Liver (tissue), 8 donors: ENCODE measurements at regions not wholly inside any gene's neighbourhood (a gene's known extent, or its start where the extent isn't known, plus 50 kb on each side); places are given as distances from the start of the nearest gene placed in this dataset.

Experiments used
- DNase-seq: peaks from one replicate; pipeline ENCODE4 v3.0.0-alpha.2; 2017; ENCODE audit warnings: low spot score
- H3K27ac ChIP-seq, 2 donors: one replicate each; pipeline ENCODE4 v1.7.0; 2013; ENCODE audit warnings: inconsistent platforms in 2 of 2, low read length in 2 of 2, control low read depth in 1 of 2, low read depth in 1 of 2, mild to moderate bottlenecking in 1 of 2
- H3K27me3 ChIP-seq, 4 donors: one replicate each; pipeline versions ENCODE4 v1.6.1 to v1.7.0; 2013; ENCODE audit warnings: low read length in 3 of 4, inconsistent platforms in 1 of 4, mild to moderate bottlenecking in 1 of 4, moderate library complexity in 1 of 4; ENCODE audit not compliant: control insufficient read depth in 4 of 4, insufficient read depth in 4 of 4
- H3K36me3 ChIP-seq, 4 donors: one replicate each; pipeline versions ENCODE4 v1.6.1 to v1.7.0; 2013; ENCODE audit warnings: low read length in 3 of 4, mild to moderate bottlenecking in 3 of 4, low read depth in 1 of 4, moderate library complexity in 1 of 4; ENCODE audit not compliant: control insufficient read depth in 4 of 4, insufficient read depth in 3 of 4
- H3K4me1 ChIP-seq, 4 donors: one replicate each; pipeline versions ENCODE4 v1.6.1 to v1.7.0; 2013; ENCODE audit warnings: low read length in 3 of 4, mild to moderate bottlenecking in 3 of 4, moderate library complexity in 1 of 4; ENCODE audit not compliant: control insufficient read depth in 4 of 4, insufficient read depth in 4 of 4
- H3K4me3 ChIP-seq, 3 donors: one replicate each; pipeline versions ENCODE4 v1.6.1 to v1.7.0; 2013; ENCODE audit warnings: low read length in 3 of 3, control low read depth in 1 of 3, low read depth in 1 of 3, mild to moderate bottlenecking in 1 of 3
- H3K9ac ChIP-seq, 2 donors: one replicate each; pipeline ENCODE4 v1.7.0; 2013; ENCODE audit warnings: low read length in 2 of 2, mild to moderate bottlenecking in 2 of 2, moderate library complexity in 2 of 2, control low read depth in 1 of 2, low read depth in 1 of 2
- H3K9me3 ChIP-seq, 4 donors: one replicate each; pipeline versions ENCODE4 v1.6.1 to v1.7.0; 2013; ENCODE audit warnings: low read length in 3 of 4; ENCODE audit not compliant: control insufficient read depth in 4 of 4
- ATF3 ChIP-seq: IDR thresholded peaks from 2 replicates; pipeline ENCODE4 v1.6.1; 2016; ENCODE audit warnings: antibody characterized with exemption
- FOXA1 ChIP-seq: IDR thresholded peaks from 2 replicates; pipeline ENCODE4 v1.6.1; 2016; ENCODE audit warnings: antibody characterized with exemption
- FOXA2 ChIP-seq: IDR thresholded peaks from 2 replicates; pipeline ENCODE4 v1.6.1; 2016; ENCODE audit warnings: antibody characterized with exemption
- GABPA ChIP-seq, 2 donors: IDR thresholded peaks in 1 of 2; conservative IDR thresholded peaks in 1 of 2; 2 replicates each; pipeline ENCODE4 v1.6.1; 2016; ENCODE audit warnings: antibody characterized with exemption in 2 of 2, mild to moderate bottlenecking in 1 of 2, moderate library complexity in 1 of 2
- HNF4A ChIP-seq, 2 donors: conservative IDR thresholded peaks; 2 replicates each; pipeline ENCODE4 v1.6.1; 2016; ENCODE audit warnings: antibody characterized with exemption in 2 of 2, mild to moderate bottlenecking in 2 of 2
- HNF4G ChIP-seq: IDR thresholded peaks from 2 replicates; pipeline ENCODE4 v1.6.1; 2016; ENCODE audit warnings: antibody characterized with exemption
- JUND ChIP-seq, 2 donors: IDR thresholded peaks; 2 replicates each; pipeline ENCODE4 v1.6.1; 2016; ENCODE audit warnings: antibody characterized with exemption in 2 of 2
- NR2F2 ChIP-seq: IDR thresholded peaks from 2 replicates; pipeline ENCODE4 v1.6.1; 2016; ENCODE audit warnings: antibody characterized with exemption
- RAD21 ChIP-seq, 2 donors: IDR thresholded peaks; 2 replicates each; pipeline ENCODE4 v1.6.1; 2016; ENCODE audit warnings: antibody characterized with exemption in 2 of 2, mild to moderate bottlenecking in 2 of 2
- REST ChIP-seq: IDR thresholded peaks from 2 replicates; pipeline ENCODE4 v1.6.1; 2016; ENCODE audit warnings: antibody characterized with exemption, mild to moderate bottlenecking
- RXRA ChIP-seq, 2 donors: IDR thresholded peaks; 2 replicates each; pipeline ENCODE4 v1.6.1; 2017 to 2018; ENCODE audit warnings: antibody characterized with exemption in 2 of 2, mild to moderate bottlenecking in 1 of 2
- SP1 ChIP-seq: IDR thresholded peaks from 2 replicates; pipeline ENCODE4 v1.6.1; 2018; ENCODE audit warnings: antibody characterized with exemption, mild to moderate bottlenecking
- TAF1 ChIP-seq: conservative IDR thresholded peaks from 2 replicates; pipeline ENCODE4 v1.6.1; 2016; ENCODE audit warnings: antibody characterized with exemption, mild to moderate bottlenecking
- YY1 ChIP-seq: IDR thresholded peaks from 2 replicates; pipeline ENCODE4 v1.6.1; 2016; ENCODE audit warnings: antibody characterized with exemption, mild to moderate bottlenecking
- ZBTB33 ChIP-seq: IDR thresholded peaks from 2 replicates; pipeline ENCODE4 v1.6.1; 2016; ENCODE audit warnings: antibody characterized with exemption
- WGBS: extraction: QIAGEN DNeasy Blood & Tissue Kit; methylation state at CpG from one replicate; pipeline ENCODE4 v1.1.7; 2013; 5-methylcytosine and 5-hydroxymethylcytosine counted together
- TF ChIP-seq, protein P1 (sequence below): fragments of 150-350 bp; IDR thresholded peaks from 2 replicates; pipeline ENCODE4 v1.5.1; 2017; ENCODE audit warnings: improper control_type of control experiment, low read depth, low read length; ENCODE audit not compliant: missing input control
- TF ChIP-seq, protein P2 (sequence below): IDR thresholded peaks from 2 replicates; pipeline ENCODE4 v1.6.1; 2016; ENCODE audit warnings: antibody characterized with exemption
- donor health status: healthy.
- donor health status: healthy.
- donor health status: healthy.
- donor health status: healthy.
- donor health status: healthy.

DNA sequence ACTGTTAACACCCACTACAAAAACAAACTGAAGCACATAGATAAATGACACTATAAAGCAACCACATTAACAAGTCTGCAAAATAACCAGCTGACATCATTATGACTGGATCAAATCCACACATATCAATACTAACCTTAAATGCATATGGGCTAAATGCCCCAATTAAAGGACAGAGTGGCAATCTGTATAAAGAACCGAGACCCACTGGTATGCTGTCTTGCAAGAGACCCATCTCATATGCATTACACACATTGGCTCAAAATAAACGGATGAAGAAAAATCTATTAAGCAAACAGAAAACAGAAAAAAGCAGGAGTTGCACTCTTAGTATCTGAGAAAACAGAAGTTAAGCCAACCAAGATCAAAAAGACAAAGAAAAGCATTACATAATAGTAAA is 1375.4 kb downstream of the ZPLD1 start:
- peaks cover 0 to 19% (median 0%) of the 10 kb centered on the region in 4 donors for H3K9me3 ChIP-seq
- H3K4me3 ChIP-seq = no peak overlapping the region
- no peaks in the 10 kb centered on the region for H3K4me1 ChIP-seq
- no peaks in the 10 kb centered on the region for H3K27me3 ChIP-seq
- H3K9ac ChIP-seq = no peak overlapping the region
- no peak for TF ChIP-seq GABPA (IDR thresholded peaks at IDR 0.05 in 1 of 2, conservative IDR thresholded peaks at IDR 0.05 in 1 of 2)
- DNase-seq = no peak
- H3K36me3 ChIP-seq = no peaks in the 10 kb centered on the region
- WGBS = 58% methylated on average over 2 of the region's 2 CpGs
- no peak overlapping the region for H3K27ac ChIP-seq

- H3K27me3 ChIP-seq = no peaks in the 10 kb centered on the region
- H3K9ac ChIP-seq = no peak overlapping the region
- TF ChIP-seq, protein P1, sequence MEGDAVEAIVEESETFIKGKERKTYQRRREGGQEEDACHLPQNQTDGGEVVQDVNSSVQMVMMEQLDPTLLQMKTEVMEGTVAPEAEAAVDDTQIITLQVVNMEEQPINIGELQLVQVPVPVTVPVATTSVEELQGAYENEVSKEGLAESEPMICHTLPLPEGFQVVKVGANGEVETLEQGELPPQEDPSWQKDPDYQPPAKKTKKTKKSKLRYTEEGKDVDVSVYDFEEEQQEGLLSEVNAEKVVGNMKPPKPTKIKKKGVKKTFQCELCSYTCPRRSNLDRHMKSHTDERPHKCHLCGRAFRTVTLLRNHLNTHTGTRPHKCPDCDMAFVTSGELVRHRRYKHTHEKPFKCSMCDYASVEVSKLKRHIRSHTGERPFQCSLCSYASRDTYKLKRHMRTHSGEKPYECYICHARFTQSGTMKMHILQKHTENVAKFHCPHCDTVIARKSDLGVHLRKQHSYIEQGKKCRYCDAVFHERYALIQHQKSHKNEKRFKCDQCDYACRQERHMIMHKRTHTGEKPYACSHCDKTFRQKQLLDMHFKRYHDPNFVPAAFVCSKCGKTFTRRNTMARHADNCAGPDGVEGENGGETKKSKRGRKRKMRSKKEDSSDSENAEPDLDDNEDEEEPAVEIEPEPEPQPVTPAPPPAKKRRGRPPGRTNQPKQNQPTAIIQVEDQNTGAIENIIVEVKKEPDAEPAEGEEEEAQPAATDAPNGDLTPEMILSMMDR = no peak
- TF ChIP-seq FOXA1 (no peak), RXRA (IDR thresholded peaks at IDR 0.05) (no peak), NR2F2 (no peak), HNF4A (conservative IDR thresholded peaks at IDR 0.05) (no peak), JUND (IDR thresholded peaks at IDR 0.05) (no peak), GABPA (IDR thresholded peaks at IDR 0.05 in 1 of 2, conservative IDR thresholded peaks at IDR 0.05 in 1 of 2) (no peak)
- TF ChIP-seq, protein P2, sequence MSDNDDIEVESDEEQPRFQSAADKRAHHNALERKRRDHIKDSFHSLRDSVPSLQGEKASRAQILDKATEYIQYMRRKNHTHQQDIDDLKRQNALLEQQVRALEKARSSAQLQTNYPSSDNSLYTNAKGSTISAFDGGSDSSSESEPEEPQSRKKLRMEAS = no peak
- H3K9me3 ChIP-seq = peaks cover 0 to 8% (median 0%) of the 10 kb centered on the region in 4 donors
- 67% methylated on average over 1 of the region's 1 CpG for WGBS
- no peaks in the 10 kb centered on the region for H3K36me3 ChIP-seq
- no peaks in the 10 kb centered on the region for H3K4me1 ChIP-seq
- no peak overlapping the region for H3K4me3 ChIP-seq
- DNase-seq = no peak
- no peak overlapping the region for H3K27ac ChIP-seq
Measured at GRCh38 chr3:103813955-103814354, 1379.1 kb downstream of the ZPLD1 start.

DNA sequence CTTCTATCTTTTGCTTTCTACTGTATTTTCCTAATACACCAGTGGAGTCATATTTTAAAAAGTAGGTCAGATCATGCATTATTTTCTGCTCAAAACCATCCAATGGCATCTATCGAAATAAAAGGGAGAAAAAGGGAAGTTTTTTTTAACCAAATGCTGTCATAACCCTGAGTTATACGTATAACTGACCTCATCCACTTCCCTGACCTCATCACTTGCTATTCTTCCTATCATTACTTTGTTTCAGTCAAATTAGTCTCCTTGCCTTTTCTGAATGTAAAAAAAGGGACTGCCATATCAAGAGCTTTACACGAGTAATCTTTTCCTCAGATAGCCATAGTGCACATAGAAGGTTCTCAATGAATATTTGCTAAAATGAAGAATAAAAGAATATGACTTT is 1383.6 kb downstream of the ZPLD1 start:
- WGBS = 76% methylated on average over 3 of the region's 3 CpGs
- H3K27ac ChIP-seq = no peak overlapping the region
- no peaks in the 10 kb centered on the region for H3K36me3 ChIP-seq
- no peak overlapping the region for H3K9ac ChIP-seq
- no peaks in the 10 kb centered on the region for H3K9me3 ChIP-seq
- H3K27me3 ChIP-seq = no peaks in the 10 kb centered on the region
- no peak for TF ChIP-seq RXRA (IDR thresholded peaks at IDR 0.05)
- no peak for TF ChIP-seq TAF1
- no peak for TF ChIP-seq JUND (IDR thresholded peaks at IDR 0.05)
- TF ChIP-seq RAD21 (IDR thresholded peaks at IDR 0.05) = no peak
- no peak for TF ChIP-seq REST
- TF ChIP-seq, protein P1 = no peak
- TF ChIP-seq FOXA1 = no peak
- TF ChIP-seq YY1 = no peak
- no peak for TF ChIP-seq HNF4G
- TF ChIP-seq ATF3 = no peak
- no peak for TF ChIP-seq SP1
- TF ChIP-seq NR2F2 = no peak
- no peak for TF ChIP-seq FOXA2
- TF ChIP-seq ZBTB33 = no peak
- no peaks in the 10 kb centered on the region for H3K4me1 ChIP-seq
- no peak overlapping the region for H3K4me3 ChIP-seq
- DNase-seq = no peak
